GM18867 (cell line): ENCODE measurements at regions not wholly inside any gene's neighbourhood (a gene's known extent, or its start where the extent isn't known, plus 50 kb on each side); places are given as distances from the start of the nearest gene placed in this dataset.

Experiments used
- ATAC-seq: cut with Tn5 transposase; IDR thresholded peaks from one replicate; pipeline ENCODE4 v1.9.1; 2021; ENCODE audit warnings: mild to moderate bottlenecking, moderate library complexity; ENCODE audit not compliant: unreplicated experiment

- ATAC-seq = no peak
Observed at GRCh38 chr5:57538341-57538955, 55.8 kb upstream of the ACTBL2 start.

GRCh38 chr5:57537811-57538210 lies 55.2 kb upstream of the ACTBL2 start:
- no peak for ATAC-seq

GRCh38 chr5:57532513-57533497 lies 50.2 kb upstream of the ACTBL2 start:
- ATAC-seq = no peak
